Trophoblast cell (in vitro differentiated cells and primary cell): ENCODE measurements at regions not wholly inside any gene's neighbourhood (a gene's known extent, or its start where the extent isn't known, plus 50 kb on each side); places are given as distances from the start of the nearest gene placed in this dataset.
"Not testable (repeated sequence)": the region's sequence is repeated elsewhere in the genome, so short reads cannot be mapped to it uniquely, and the experiment has no call there.

Experiments used
- DNase-seq, 2 donors: peaks; one replicate each; pipeline ENCODE4 v3.0.0-alpha.2; 2016
- H2AFZ ChIP-seq: 2 replicates; pipeline ENCODE4 v1.6.1; 2013; ENCODE audit warnings: low read length, moderate library complexity, mild to moderate bottlenecking; ENCODE audit not compliant: insufficient read depth, poor library complexity
- H2AK5ac ChIP-seq: 2 replicates; pipeline ENCODE4 v1.6.1; 2013; ENCODE audit warnings: mild to moderate bottlenecking, low read length
- H2BK120ac ChIP-seq: 2 replicates; pipeline ENCODE4 v1.6.1; 2013; ENCODE audit warnings: low read length, mild to moderate bottlenecking, moderate library complexity; ENCODE audit not compliant: insufficient read depth, poor library complexity
- H2BK12ac ChIP-seq: 2 replicates; pipeline ENCODE4 v1.6.1; 2013; ENCODE audit warnings: mild to moderate bottlenecking, low read length, moderate library complexity
- H2BK5ac ChIP-seq: 2 replicates; pipeline ENCODE4 v1.6.1; 2013; ENCODE audit warnings: low read length, low read depth, moderate library complexity, mild to moderate bottlenecking; ENCODE audit not compliant: poor library complexity
- H3K14ac ChIP-seq: 2 replicates; pipeline ENCODE4 v1.6.1; 2013; ENCODE audit warnings: mild to moderate bottlenecking, low read length
- H3K18ac ChIP-seq: 2 replicates; pipeline ENCODE4 v1.6.1; 2013; ENCODE audit warnings: mild to moderate bottlenecking, low read length
- H3K23ac ChIP-seq: 2 replicates; pipeline ENCODE4 v1.6.1; 2013; ENCODE audit warnings: low read length
- H3K27ac ChIP-seq: 2 replicates; pipeline ENCODE4 v1.5.1; 2013; ENCODE audit warnings: low read depth, mild to moderate bottlenecking, inconsistent platforms, low read length, moderate library complexity
- H3K27me3 ChIP-seq: 2 replicates; pipeline ENCODE4 v1.6.1; 2013; ENCODE audit warnings: inconsistent platforms, mild to moderate bottlenecking, low read length, moderate library complexity; ENCODE audit not compliant: insufficient read depth
- H3K36me3 ChIP-seq, 2 experiments: 1 replicate in 1 of 2; 2 replicates in 1 of 2; pipeline ENCODE4 v1.6.1; 2013; ENCODE audit warnings: low read length in 2 of 2, mild to moderate bottlenecking in 2 of 2, moderate library complexity in 1 of 2; ENCODE audit not compliant: insufficient read depth in 2 of 2, control insufficient read depth in 1 of 2
- H3K4ac ChIP-seq: 2 replicates; pipeline ENCODE4 v1.6.1; 2013; ENCODE audit warnings: low read depth, mild to moderate bottlenecking, low read length, moderate library complexity
- H3K4me1 ChIP-seq, 2 experiments: 1 replicate in 1 of 2; 2 replicates in 1 of 2; pipeline ENCODE4 v1.6.1; 2013; ENCODE audit warnings: low read length in 2 of 2, mild to moderate bottlenecking in 2 of 2, moderate library complexity in 1 of 2; ENCODE audit not compliant: insufficient read depth in 2 of 2, control insufficient read depth in 1 of 2
- H3K4me2 ChIP-seq: 2 replicates; pipeline ENCODE4 v1.6.1; 2013; ENCODE audit warnings: inconsistent platforms, mild to moderate bottlenecking, low read length, moderate library complexity
- H3K4me3 ChIP-seq: 2 replicates; pipeline ENCODE4 v1.5.1; 2013; ENCODE audit warnings: mild to moderate bottlenecking, low read depth, low read length, inconsistent platforms
- H3K79me1 ChIP-seq: one replicate; pipeline ENCODE4 v1.6.1; 2013; ENCODE audit warnings: low read length
- H3K79me2 ChIP-seq: 2 replicates; pipeline ENCODE4 v1.6.1; 2013; ENCODE audit warnings: low read length, mild to moderate bottlenecking; ENCODE audit not compliant: control insufficient read depth, insufficient read depth, poor library complexity
- H3K9ac ChIP-seq: 2 replicates; pipeline ENCODE4 v1.6.1; 2013; ENCODE audit warnings: mild to moderate bottlenecking, low read length
- H3K9me3 ChIP-seq: 2 replicates; pipeline ENCODE4 v1.6.1; 2013; ENCODE audit warnings: low read depth, mild to moderate bottlenecking, control low read depth, inconsistent platforms, low read length; ENCODE audit not compliant: insufficient read depth
- H4K12ac ChIP-seq: 2 replicates; pipeline ENCODE4 v1.6.1; 2013; ENCODE audit warnings: low read depth, mild to moderate bottlenecking, low read length, moderate library complexity
- H4K8ac ChIP-seq: 2 replicates; pipeline ENCODE4 v1.6.1; 2013; ENCODE audit warnings: low read depth, mild to moderate bottlenecking, low read length, moderate library complexity
- H4K91ac ChIP-seq: one replicate; pipeline ENCODE4 v1.6.1; 2013; ENCODE audit warnings: low read depth, mild to moderate bottlenecking, low read length, moderate library complexity
- WGBS: extraction: QIAGEN DNeasy Blood & Tissue Kit; methylation state at CpG from one replicate; pipeline ENCODE4 v1.1.7; 2013; ENCODE audit warnings: missing lambda C conversion rate; ENCODE audit not compliant: insufficient read length, insufficient coverage; ENCODE audit errors: extremely low coverage; 5-methylcytosine and 5-hydroxymethylcytosine counted together

DNA sequence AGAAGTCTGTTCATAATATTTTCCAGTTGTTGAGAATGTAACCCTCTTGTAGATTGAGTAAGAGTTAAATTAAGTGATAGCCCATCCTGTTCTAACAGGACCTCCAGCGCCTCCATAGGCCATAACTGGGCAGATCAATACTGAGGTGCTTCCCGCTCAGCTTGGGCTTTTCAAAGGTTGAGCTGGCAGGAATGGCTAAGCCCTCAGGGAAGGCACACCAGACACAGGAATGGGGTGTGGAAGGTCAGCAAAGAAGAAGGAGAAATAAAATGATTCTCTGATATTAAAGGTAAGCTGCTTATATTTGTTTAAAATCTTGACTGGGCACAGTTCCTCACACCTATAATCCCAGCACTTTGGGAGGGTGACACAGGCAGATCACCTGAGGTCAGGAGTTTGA lies 737.8 kb upstream of the TPTE start:
- not testable (repeated sequence) for H2AFZ ChIP-seq, H3K9ac ChIP-seq, H2BK120ac ChIP-seq

GRCh38 chr21:9784201-9784600 lies 737.2 kb upstream of the TPTE start:
- H4K12ac ChIP-seq, H3K27me3 ChIP-seq, DNase-seq, H2AFZ ChIP-seq, H4K91ac ChIP-seq, H3K23ac ChIP-seq, H3K79me1 ChIP-seq, H3K4me1 ChIP-seq, H2BK5ac ChIP-seq, H3K27ac ChIP-seq, H3K36me3 ChIP-seq, H3K4ac ChIP-seq, H3K4me3 ChIP-seq, H3K9me3 ChIP-seq, H3K14ac ChIP-seq, H3K9ac ChIP-seq, H2BK12ac ChIP-seq, H4K8ac ChIP-seq, H3K79me2 ChIP-seq, H2AK5ac ChIP-seq, H3K18ac ChIP-seq, H3K4me2 ChIP-seq, H2BK120ac ChIP-seq: not testable (repeated sequence)
- WGBS: no CpG with 5 or more reads among the region's 1 CpG

More for the DNA sequence above, 737.8 kb upstream of the TPTE start:
- H2BK12ac ChIP-seq, H3K27me3 ChIP-seq, DNase-seq, H3K79me2 ChIP-seq, H3K18ac ChIP-seq, H2AK5ac ChIP-seq, H4K91ac ChIP-seq, H3K14ac ChIP-seq, H3K4me2 ChIP-seq, H3K79me1 ChIP-seq, H3K23ac ChIP-seq, H4K12ac ChIP-seq, H4K8ac ChIP-seq, H3K4me3 ChIP-seq, H2BK5ac ChIP-seq, H3K4ac ChIP-seq, H3K4me1 ChIP-seq, H3K27ac ChIP-seq, H3K36me3 ChIP-seq: not testable (repeated sequence)
- peaks cover 12% of the 10 kb centered on the region for H3K9me3 ChIP-seq
- WGBS: no CpG with 5 or more reads among the region's 2 CpGs

- H3K9me3 ChIP-seq: peaks cover 12% of the 10 kb centered on the region
- not testable (repeated sequence) for H3K79me2 ChIP-seq, H3K14ac ChIP-seq, H3K18ac ChIP-seq, H3K4me2 ChIP-seq, H3K27ac ChIP-seq, H3K23ac ChIP-seq, H3K4ac ChIP-seq, H3K9ac ChIP-seq, H3K4me1 ChIP-seq, H2BK5ac ChIP-seq, H3K79me1 ChIP-seq, H2AFZ ChIP-seq, H4K91ac ChIP-seq, H2BK120ac ChIP-seq, H2BK12ac ChIP-seq, DNase-seq, H4K8ac ChIP-seq, H3K36me3 ChIP-seq, H3K27me3 ChIP-seq, H2AK5ac ChIP-seq, H3K4me3 ChIP-seq, H4K12ac ChIP-seq
- WGBS: no CpG with 5 or more reads among the region's 7 CpGs
These were observed 735.3 kb upstream of the TPTE start for GRCh38 chr21:9786092-9786491.

- not testable (repeated sequence) for H4K91ac ChIP-seq, H3K27me3 ChIP-seq, H3K23ac ChIP-seq, H3K9ac ChIP-seq, H2BK120ac ChIP-seq, DNase-seq, H3K27ac ChIP-seq, H3K14ac ChIP-seq, H3K4me3 ChIP-seq, H3K36me3 ChIP-seq, H3K4me2 ChIP-seq, H3K18ac ChIP-seq, H4K12ac ChIP-seq, H2AK5ac ChIP-seq, H4K8ac ChIP-seq, H2BK5ac ChIP-seq, H3K79me1 ChIP-seq, H3K79me2 ChIP-seq, H3K4ac ChIP-seq, H3K4me1 ChIP-seq, H2BK12ac ChIP-seq, H2AFZ ChIP-seq
- no CpG with 5 or more reads among the region's 5 CpGs for WGBS
- H3K9me3 ChIP-seq: peaks cover 16% of the 10 kb centered on the region
These were observed 733.1 kb upstream of the TPTE start for GRCh38 chr21:9788281-9788680.
